ENCODE measurements at regions not wholly inside any gene's neighbourhood (a gene's known extent, or its start where the extent isn't known, plus 50 kb on each side); places are given as distances from the start of the nearest gene placed in this dataset.

- H3K4me1 Mint-ChIP-seq: peaks cover 15% of the 10 kb centered on the region
- POLR2A ChIA-PET: no interaction called here
- no peak overlapping the region for H3K27ac Mint-ChIP-seq
- H3K4me3 Mint-ChIP-seq: no peak overlapping the region
- no peaks in the 10 kb centered on the region for H3K36me3 Mint-ChIP-seq
- ATAC-seq (ENCODE audit: low read depth) (no peak), DNase-seq (no peak)
- H3K27me3 Mint-ChIP-seq: peaks cover 13% of the 10 kb centered on the region
- peaks cover 1% of the 10 kb centered on the region for H3K9me3 Mint-ChIP-seq
Measured at GRCh38 chr16:66295761-66296546, 70.5 kb upstream of the CDH5 start.

GRCh38 chr16:66295213-66295612 lies 71.3 kb upstream of the CDH5 start:
- POLR2A ChIA-PET: no interaction called here
- Mint-ChIP-seq H3K27ac (no peak overlapping the region), H3K9me3 (no peaks in the 10 kb centered on the region), H3K27me3 (peaks cover 13% of the 10 kb centered on the region), H3K4me3 (no peak overlapping the region), H3K4me1 (peaks cover 10% of the 10 kb centered on the region), H3K36me3 (no peaks in the 10 kb centered on the region)
- DNase-seq (no peak), ATAC-seq (ENCODE audit: low read depth) (no peak)

DNA sequence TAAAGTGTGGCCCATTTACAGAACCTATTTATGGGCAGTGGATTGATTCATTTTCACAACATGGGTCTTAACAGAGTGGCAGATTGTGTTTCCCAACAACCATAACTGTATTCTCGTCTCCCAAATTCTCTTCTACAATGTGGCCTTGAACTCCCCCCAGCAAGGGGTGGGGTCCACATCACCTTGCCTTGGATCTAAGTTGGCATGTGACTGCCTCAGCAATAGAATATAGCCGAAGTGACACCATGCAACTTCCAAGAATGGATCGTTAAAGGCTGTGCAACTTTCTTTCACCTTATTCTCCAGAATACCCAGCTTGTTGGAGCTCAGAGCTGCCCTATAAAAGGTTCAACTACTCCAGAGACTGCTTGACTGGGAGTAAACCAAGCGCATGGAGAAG lies 72.0 kb upstream of the CDH5 start:
- Mint-ChIP-seq H3K9me3 (no peaks in the 10 kb centered on the region), H3K4me1 (peaks cover 6% of the 10 kb centered on the region), H3K36me3 (no peaks in the 10 kb centered on the region), H3K27me3 (peaks cover 13% of the 10 kb centered on the region), H3K27ac (no peak overlapping the region), H3K4me3 (no peak overlapping the region)
- DNase-seq (no peak), ATAC-seq (ENCODE audit: low read depth) (no peak)
- POLR2A ChIA-PET: interaction anchor here (0.5 kb wide), 1 partner anchor 35 kb away, joined by 5 read pairs; no protein-coding TSS in a partner anchor

DNA sequence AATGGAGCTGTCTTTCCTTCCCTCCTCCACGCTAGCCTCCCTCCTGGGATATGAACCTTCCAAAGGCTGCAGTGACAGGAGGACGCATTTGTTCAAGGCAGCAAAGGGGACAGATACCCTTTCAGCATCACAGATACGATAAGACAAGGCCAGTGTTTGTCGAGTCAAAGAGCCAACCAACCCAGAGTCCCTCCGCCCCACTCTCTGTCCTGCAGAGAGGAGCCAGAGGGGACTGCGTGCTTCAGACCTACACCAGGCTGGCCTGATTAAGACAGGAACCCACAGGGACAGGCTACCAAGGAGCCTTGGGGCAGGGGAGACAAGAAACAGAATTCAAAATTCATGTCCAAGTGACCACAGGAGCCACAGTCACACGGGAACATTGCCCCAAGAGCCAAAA lies 72.6 kb upstream of the CDH5 start:
- POLR2A ChIA-PET: no interaction called here
- no peaks in the 10 kb centered on the region for H3K36me3 Mint-ChIP-seq
- H3K9me3 Mint-ChIP-seq: no peaks in the 10 kb centered on the region
- peaks cover under 1% of the 10 kb centered on the region for H3K4me1 Mint-ChIP-seq
- no peak for DNase-seq
- H3K27me3 Mint-ChIP-seq: peaks cover 13% of the 10 kb centered on the region
- H3K27ac Mint-ChIP-seq: no peak overlapping the region
- H3K4me3 Mint-ChIP-seq: no peak overlapping the region
- ATAC-seq (ENCODE audit: low read depth): no peak

- no peak for ATAC-seq (ENCODE audit: low read depth)
- POLR2A ChIA-PET: no interaction called here
- Mint-ChIP-seq H3K27ac (no peak overlapping the region), H3K4me1 (no peaks in the 10 kb centered on the region), H3K27me3 (peaks cover 13% of the 10 kb centered on the region), H3K9me3 (no peaks in the 10 kb centered on the region), H3K36me3 (no peaks in the 10 kb centered on the region), H3K4me3 (no peak overlapping the region)
- DNase-seq: no peak
Measured at GRCh38 chr16:66293207-66293735, 73.2 kb upstream of the CDH5 start.

DNA sequence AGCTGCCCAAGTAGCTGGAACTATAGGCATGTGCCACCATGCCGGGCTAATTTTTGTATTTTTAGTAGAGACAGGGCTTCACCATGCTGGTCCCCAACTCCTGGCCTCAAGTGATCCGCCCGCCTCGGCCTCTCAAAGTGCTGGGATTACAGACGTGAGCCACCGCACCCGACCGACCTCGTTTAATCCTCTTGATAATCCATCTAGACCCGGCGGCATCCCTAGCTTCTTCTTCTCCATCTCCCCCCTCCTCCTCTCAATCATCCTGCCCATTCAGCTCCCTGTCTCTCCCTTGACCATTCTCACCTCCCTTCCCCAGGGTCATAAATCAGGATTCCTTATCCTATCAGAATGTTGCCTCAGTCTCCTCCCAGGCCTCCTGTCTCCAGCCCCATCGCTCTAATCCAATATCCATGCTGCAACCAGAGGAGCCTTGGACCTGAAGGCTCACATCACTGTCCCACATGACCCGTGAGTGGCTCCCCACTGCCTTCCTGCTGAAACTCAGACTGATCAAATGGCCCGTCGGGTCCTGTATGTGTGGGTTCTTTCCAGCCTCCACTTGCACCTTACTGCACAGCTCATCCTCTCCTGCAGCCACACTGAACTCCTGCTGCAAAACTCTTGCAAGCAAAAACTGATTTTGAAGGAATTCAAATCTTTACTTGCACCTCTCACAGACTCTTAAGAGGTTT lies 74.1 kb upstream of the CDH5 start:
- Mint-ChIP-seq H3K9me3 (no peaks in the 10 kb centered on the region), H3K36me3 (no peaks in the 10 kb centered on the region), H3K27me3 (peaks cover 13% of the 10 kb centered on the region), H3K27ac (no peak overlapping the region), H3K4me1 (no peaks in the 10 kb centered on the region), H3K4me3 (no peak overlapping the region)
- ATAC-seq (ENCODE audit: low read depth): no peak
- POLR2A ChIA-PET: no interaction called here
- no peak for DNase-seq

- Mint-ChIP-seq H3K27me3 (peaks cover 13% of the 10 kb centered on the region), H3K36me3 (no peaks in the 10 kb centered on the region), H3K9me3 (no peaks in the 10 kb centered on the region), H3K4me3 (no peak overlapping the region), H3K4me1 (no peaks in the 10 kb centered on the region), H3K27ac (no peak overlapping the region)
- POLR2A ChIA-PET: no interaction called here
- ATAC-seq (ENCODE audit: low read depth) (no peak), DNase-seq (no peak)
Measured at GRCh38 chr16:66291833-66292232, 74.7 kb upstream of the CDH5 start.

GRCh38 chr16:66290431-66290830 lies 76.1 kb upstream of the CDH5 start:
- POLR2A ChIA-PET: no interaction called here
- H3K27ac Mint-ChIP-seq: no peak overlapping the region
- no peaks in the 10 kb centered on the region for H3K36me3 Mint-ChIP-seq
- H3K9me3 Mint-ChIP-seq: no peaks in the 10 kb centered on the region
- no peaks in the 10 kb centered on the region for H3K4me1 Mint-ChIP-seq
- DNase-seq (no peak), ATAC-seq (ENCODE audit: low read depth) (no peak)
- H3K27me3 Mint-ChIP-seq: peaks cover 11% of the 10 kb centered on the region
- no peak overlapping the region for H3K4me3 Mint-ChIP-seq

DNA sequence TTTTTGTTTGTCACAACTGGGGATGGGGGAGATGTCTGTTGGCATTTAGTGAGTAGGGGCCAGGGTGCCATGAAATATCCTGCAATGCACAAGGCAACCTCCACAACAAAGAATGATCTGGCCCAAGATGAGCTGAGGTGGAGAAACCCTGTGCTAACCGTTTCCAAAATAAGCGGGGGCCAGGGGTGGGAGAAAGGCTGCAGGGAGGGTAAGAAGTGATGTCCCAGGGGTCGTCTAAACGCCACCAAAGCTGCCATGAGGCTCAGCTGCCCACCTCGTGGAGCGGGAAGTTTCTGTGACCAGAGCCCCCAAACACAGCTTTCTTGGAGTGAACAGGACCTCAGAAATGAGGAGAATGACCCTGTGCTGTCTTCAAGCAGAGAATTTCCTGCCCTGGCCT lies 76.5 kb upstream of the CDH5 start:
- no peak for ATAC-seq (ENCODE audit: low read depth)
- Mint-ChIP-seq H3K9me3 (no peaks in the 10 kb centered on the region), H3K36me3 (no peaks in the 10 kb centered on the region), H3K4me3 (no peak overlapping the region), H3K4me1 (no peaks in the 10 kb centered on the region), H3K27ac (no peak overlapping the region), H3K27me3 (peaks cover 8% of the 10 kb centered on the region)
- POLR2A ChIA-PET: no interaction called here
- DNase-seq: no peak

DNA sequence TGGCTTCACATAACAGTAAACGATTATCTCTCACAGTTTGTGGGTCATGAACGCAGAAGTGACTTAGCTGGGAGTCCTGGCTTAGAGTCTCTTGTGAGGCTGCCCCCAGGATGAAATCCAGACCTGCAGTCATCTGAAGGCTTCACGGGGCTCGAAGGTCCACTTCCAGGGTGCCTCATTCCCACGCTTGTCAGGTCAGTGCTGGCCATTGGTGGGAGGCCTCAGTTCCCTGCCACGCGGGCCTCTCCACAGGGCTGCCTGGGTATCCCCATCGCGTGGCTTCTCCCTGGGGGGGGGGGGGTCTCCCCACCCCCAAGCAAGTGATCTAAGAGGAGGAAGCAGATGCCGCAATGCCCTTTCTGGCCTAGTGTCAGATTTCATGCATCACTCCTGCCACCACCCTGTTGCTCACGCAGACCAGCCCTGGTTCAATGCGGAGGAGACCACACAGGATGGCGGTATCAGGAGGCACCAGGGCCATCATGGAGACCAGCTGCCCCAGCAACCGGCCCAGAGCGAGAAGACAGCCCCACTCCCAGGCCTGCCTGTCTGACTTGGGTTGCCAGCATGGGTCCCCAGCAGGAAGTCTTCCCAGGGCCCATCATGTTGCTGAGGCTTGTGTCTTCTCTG lies 77.3 kb upstream of the CDH5 start:
- Mint-ChIP-seq H3K4me3 (no peak overlapping the region), H3K36me3 (no peaks in the 10 kb centered on the region), H3K4me1 (no peaks in the 10 kb centered on the region), H3K27me3 (peaks cover 8% of the 10 kb centered on the region), H3K27ac (no peak overlapping the region), H3K9me3 (no peaks in the 10 kb centered on the region)
- ATAC-seq (ENCODE audit: low read depth) (no peak), DNase-seq (no peak)
- POLR2A ChIA-PET: no interaction called here

DNA sequence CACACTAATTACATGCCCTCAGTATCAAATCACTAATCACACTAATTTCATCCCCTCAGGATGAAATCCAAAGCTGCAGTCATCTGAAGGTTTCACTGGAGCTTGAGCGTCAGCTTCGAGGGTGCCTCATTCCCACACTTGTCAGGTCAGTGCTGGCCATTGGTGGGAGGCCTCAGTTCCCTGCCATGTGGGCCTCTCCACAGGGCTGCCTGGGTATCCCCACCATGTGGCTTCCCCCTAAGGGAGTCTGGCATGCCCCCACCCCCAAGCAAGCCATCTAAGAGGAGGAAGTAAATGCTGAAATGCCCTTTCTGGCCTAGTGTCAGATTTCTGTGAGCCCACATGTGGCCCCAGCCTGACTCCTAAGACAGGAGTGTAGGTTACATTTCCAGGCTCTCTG lies 78.6 kb upstream of the CDH5 start:
- H3K4me1 Mint-ChIP-seq: no peaks in the 10 kb centered on the region
- H3K4me3 Mint-ChIP-seq: no peak overlapping the region
- ATAC-seq (ENCODE audit: low read depth) (no peak), DNase-seq (no peak)
- POLR2A ChIA-PET: no interaction called here
- H3K36me3 Mint-ChIP-seq: no peaks in the 10 kb centered on the region
- peaks cover 11% of the 10 kb centered on the region for H3K27me3 Mint-ChIP-seq
- H3K27ac Mint-ChIP-seq: no peak overlapping the region
- no peaks in the 10 kb centered on the region for H3K9me3 Mint-ChIP-seq

- no peak for DNase-seq
- no peak for ATAC-seq (ENCODE audit: low read depth)
- no peaks in the 10 kb centered on the region for H3K4me1 Mint-ChIP-seq
- H3K9me3 Mint-ChIP-seq: no peaks in the 10 kb centered on the region
- no peak overlapping the region for H3K4me3 Mint-ChIP-seq
- no peaks in the 10 kb centered on the region for H3K36me3 Mint-ChIP-seq
- H3K27ac Mint-ChIP-seq: no peak overlapping the region
- POLR2A ChIA-PET: no interaction called here
- peaks cover 8% of the 10 kb centered on the region for H3K27me3 Mint-ChIP-seq
Measured at GRCh38 chr16:66287416-66287815, 79.1 kb upstream of the CDH5 start.

DNA sequence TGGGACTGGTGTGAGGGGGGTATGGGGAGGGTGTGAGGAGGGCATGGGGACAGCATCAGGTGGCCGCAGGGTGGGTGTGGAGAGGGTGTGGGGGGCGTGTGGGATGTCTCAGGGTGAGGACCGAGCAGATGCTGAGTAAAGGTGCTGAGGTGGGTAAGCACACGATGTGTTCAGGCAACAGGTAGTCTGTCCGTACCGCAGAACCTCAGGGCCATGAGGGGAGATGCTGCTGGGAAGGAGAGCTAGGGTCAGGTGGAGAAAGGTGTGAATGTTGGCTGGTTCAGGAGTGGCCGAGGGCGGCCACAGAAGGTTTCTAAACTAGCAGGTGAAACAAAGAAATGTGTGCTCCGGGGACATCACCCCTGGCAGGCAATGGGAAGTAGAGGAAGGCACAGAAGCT lies 80.0 kb upstream of the CDH5 start:
- DNase-seq (no peak), ATAC-seq (ENCODE audit: low read depth) (no peak)
- POLR2A ChIA-PET: no interaction called here
- peaks cover 6% of the 10 kb centered on the region for H3K27me3 Mint-ChIP-seq
- H3K4me3 Mint-ChIP-seq: no peak overlapping the region
- no peaks in the 10 kb centered on the region for H3K36me3 Mint-ChIP-seq
- H3K9me3 Mint-ChIP-seq: no peaks in the 10 kb centered on the region
- no peak overlapping the region for H3K27ac Mint-ChIP-seq
- H3K4me1 Mint-ChIP-seq: no peaks in the 10 kb centered on the region

All from activated naive CD8-positive, alpha-beta T cell treated with anti-CD3 and anti-CD28 coated beads, Interleukin-2, amount 10 ng/mL, durations not matched to agents 7 days and 5 days (primary cell).